SK-N-SH (cell line): ENCODE measurements at regions not wholly inside any gene's neighbourhood (a gene's known extent, or its start where the extent isn't known, plus 50 kb on each side); places are given as distances from the start of the nearest gene placed in this dataset.

Experiments
- CTCF ChIA-PET: fragments of 300-600, 350-600 bp; formaldehyde crosslinking; extraction: SDS; loops from one replicate; lab custom pipeline; 2021; lab: Yijun Ruan, JAX
- POLR2A ChIA-PET: fragments of 350-600 bp; sonication (Branson Sonifier 250); formaldehyde crosslinking; extraction: SDS; loops from one replicate; lab custom pipeline; 2020; ENCODE audit warnings: antibody characterized with exemption, inconsistent platforms; lab: Yijun Ruan, JAX
- DNase-seq: peaks from one replicate; pipeline ENCODE4 v3.0.0; 2012
- H2AFZ ChIP-seq: fragments of 200-600 bp; sonication (generic); 2 replicates; pipeline ENCODE4 v1.8.1; 2016; ENCODE audit warnings: antibody characterized with exemption, mild to moderate bottlenecking, low read depth
- H3F3A ChIP-seq: fragments of 200-600 bp; sonication (generic); replicated peaks from 2 replicates; pipeline ENCODE3; 2016; ENCODE audit warnings: antibody characterized with exemption, mild to moderate bottlenecking; ENCODE audit not compliant: insufficient read depth
- H3K27ac ChIP-seq, 2 experiments: fragments of 200-500 bp in 1 of 2; fragments of 200-600 bp in 1 of 2; sonication (Bioruptor generic) in 1 of 2; sonication (generic), shearing (Covaris generic) in 1 of 2; 2 replicates each; pipeline versions ENCODE4 v1.5.1 to v1.6.1; 2014 to 2016; ENCODE audit warnings: low read depth in 2 of 2, inconsistent platforms in 1 of 2, low read length in 1 of 2, mild to moderate bottlenecking in 1 of 2, mixed read lengths in 1 of 2
- H3K27me3 ChIP-seq: fragments of 200-600 bp; sonication (generic), shearing (Covaris generic); 2 replicates; pipeline ENCODE4 v1.6.1; 2016; ENCODE audit warnings: mixed run types; ENCODE audit not compliant: insufficient read depth
- H3K36me3 ChIP-seq, 2 experiments: fragments of 200-500 bp in 1 of 2; fragments of 200-600 bp in 1 of 2; sonication (Bioruptor generic) in 1 of 2; sonication (generic) in 1 of 2; replicated peaks in 1 of 2; 2 replicates each; pipeline versions ENCODE3 to v1.5.1; 2014 to 2016; ENCODE audit warnings: low read length in 1 of 2, mild to moderate bottlenecking in 1 of 2; ENCODE audit not compliant: insufficient read depth in 2 of 2, control insufficient read depth in 1 of 2
- H3K4me1 ChIP-seq, 2 experiments: fragments of 200-500 bp in 1 of 2; fragments of 200-600 bp in 1 of 2; sonication (Bioruptor generic) in 1 of 2; sonication (generic), shearing (Covaris generic) in 1 of 2; 2 replicates each; pipeline versions ENCODE4 v1.5.1 to v1.6.1; 2014 to 2016; ENCODE audit warnings: low read depth in 1 of 2, low read length in 1 of 2, mixed run types in 1 of 2; ENCODE audit not compliant: insufficient read depth in 2 of 2, control insufficient read depth in 1 of 2
- H3K4me2 ChIP-seq: fragments of 200-600 bp; sonication (generic), shearing (Covaris generic); 2 replicates; pipeline ENCODE4 v1.6.1; 2017; ENCODE audit warnings: mixed run types
- H3K4me3 ChIP-seq, 2 experiments: fragments of 200-500 bp in 1 of 2; fragments of 200-600 bp in 1 of 2; sonication (Bioruptor generic) in 1 of 2; sonication (generic), shearing (Covaris generic) in 1 of 2; 2 replicates each; pipeline versions ENCODE4 v1.5.1 to v1.8.1; 2014 to 2016; ENCODE audit warnings: low read depth in 2 of 2, inconsistent platforms in 1 of 2, low read length in 1 of 2, mild to moderate bottlenecking in 1 of 2, mixed read lengths in 1 of 2, moderate library complexity in 1 of 2
- H3K79me2 ChIP-seq: fragments of 200-600 bp; sonication (generic); 2 replicates; pipeline ENCODE4 v1.8.1; 2017; ENCODE audit warnings: mild to moderate bottlenecking; ENCODE audit not compliant: insufficient read depth
- H3K9ac ChIP-seq: fragments of 200-600 bp; sonication (generic); 2 replicates; pipeline ENCODE4 v1.6.1; 2017; ENCODE audit warnings: mixed run types
- H3K9me2 ChIP-seq: fragments of 200-600 bp; sonication (generic); 2 replicates; pipeline ENCODE4 v1.6.1; 2017; ENCODE audit warnings: mixed run types
- H3K9me3 ChIP-seq: fragments of 200-600 bp; sonication (generic); 2 replicates; pipeline ENCODE4 v1.6.1; 2017; ENCODE audit warnings: mixed run types, mild to moderate bottlenecking, moderate library complexity
- H4K20me1 ChIP-seq: fragments of 200-600 bp; sonication (generic); 2 replicates; pipeline ENCODE4 v1.6.1; 2017; ENCODE audit warnings: mild to moderate bottlenecking, mixed run types; ENCODE audit not compliant: insufficient read depth
- ELF1 ChIP-seq: IDR thresholded peaks from 2 replicates; pipeline ENCODE4 v1.4.0; 2012
- EP300 ChIP-seq, 2 experiments: IDR thresholded peaks; 2 replicates each; pipeline versions ENCODE4 v1.4.0 to v1.6.1; 2012; ENCODE audit warnings: borderline replicate concordance in 1 of 2, low read depth in 1 of 2, low read length in 1 of 2
- FOXM1 ChIP-seq: IDR thresholded peaks from 2 replicates; pipeline ENCODE4 v1.4.0; 2012; ENCODE audit warnings: low read depth, mild to moderate bottlenecking
- GATA2 ChIP-seq: sonication (generic); formaldehyde crosslinking; IDR thresholded peaks from 2 replicates; pipeline ENCODE4 v1.5.0; 2020; ENCODE audit warnings: mild to moderate bottlenecking, missing genetic modification reagents
- JUND ChIP-seq: IDR thresholded peaks from 2 replicates; pipeline ENCODE4 v1.4.0; 2012
- NFIC ChIP-seq: IDR thresholded peaks from 2 replicates; pipeline ENCODE4 v1.4.0; 2012; ENCODE audit warnings: borderline replicate concordance
- NRF1 ChIP-seq: IDR thresholded peaks from 2 replicates; pipeline ENCODE4 v1.6.1; 2012; ENCODE audit warnings: low read depth, mild to moderate bottlenecking, low read length
- RAD21 ChIP-seq: IDR thresholded peaks from 2 replicates; pipeline ENCODE4 v1.6.1; 2012; ENCODE audit warnings: mild to moderate bottlenecking, low read length
- RFX5 ChIP-seq: IDR thresholded peaks from 2 replicates; pipeline ENCODE4 v1.6.1; 2012; ENCODE audit warnings: mild to moderate bottlenecking, improper control_type of control experiment, low read length
- SIN3A ChIP-seq: IDR thresholded peaks from 2 replicates; pipeline ENCODE4 v1.6.1; 2012; ENCODE audit warnings: low read depth, mild to moderate bottlenecking, low read length, moderate library complexity, borderline replicate concordance
- SMC3 ChIP-seq: IDR thresholded peaks from 2 replicates; pipeline ENCODE4 v1.6.1; 2012; ENCODE audit warnings: low read depth, low read length, improper control_type of control experiment
- TCF12 ChIP-seq: IDR thresholded peaks from 2 replicates; pipeline ENCODE4 v1.4.0; 2012
- TEAD4 ChIP-seq: IDR thresholded peaks from 2 replicates; pipeline ENCODE4 v1.4.0; 2012; ENCODE audit warnings: mild to moderate bottlenecking, borderline replicate concordance; ENCODE audit not compliant: insufficient read depth
- USF2 ChIP-seq: fragments of 150-350 bp; IDR thresholded peaks from 2 replicates; pipeline ENCODE4 v1.6.1; 2017; ENCODE audit warnings: antibody characterized with exemption, low read length, low read depth, borderline replicate concordance
- YY1 ChIP-seq: IDR thresholded peaks from 2 replicates; pipeline ENCODE4 v1.4.0; 2012; ENCODE audit warnings: low read depth, mild to moderate bottlenecking
- ZBTB33 ChIP-seq: IDR thresholded peaks from 2 replicates; pipeline ENCODE4 v1.4.0; 2012; ENCODE audit warnings: low read depth, borderline replicate concordance
- WGBS: methylation state at CpG from one replicate; pipeline ENCODE4 v1.1.6; 2017; ENCODE audit warnings: low lambda C conversion rate; 5-methylcytosine and 5-hydroxymethylcytosine counted together
- TF ChIP-seq, protein P1 (sequence below): fragments of 150-350 bp; IDR thresholded peaks from 2 replicates; pipeline ENCODE4 v1.6.1; 2016; ENCODE audit warnings: mild to moderate bottlenecking, low read depth, low read length
- TF ChIP-seq, protein P2 (sequence below): IDR thresholded peaks from 2 replicates; pipeline ENCODE4; 2012
- TF ChIP-seq, protein P3 (sequence below): IDR thresholded peaks from 2 replicates; pipeline ENCODE4 v1.4.0; 2012; ENCODE audit warnings: low read depth
- TF ChIP-seq, protein P4 (sequence below): IDR thresholded peaks from 2 replicates; pipeline ENCODE4 v1.6.1; 2012; ENCODE audit warnings: mild to moderate bottlenecking, low read depth, low read length, moderate library complexity

GRCh38 chr6:85044361-85044760 lies 280.0 kb upstream of the TBX18 start:
- H3F3A ChIP-seq: no peaks in the 10 kb centered on the region
- H3K9me3 ChIP-seq: no peaks in the 10 kb centered on the region; the same call in 1 of the 2 replicates
- H3K27ac ChIP-seq: no peak overlapping the region
- no peak overlapping the region for H2AFZ ChIP-seq
- H4K20me1 ChIP-seq: no peaks in the 10 kb centered on the region
- DNase-seq: no peak
- no peaks in the 10 kb centered on the region for H3K36me3 ChIP-seq
- 5% methylated on average over 2 of the region's 2 CpGs for WGBS
- TF ChIP-seq, protein P1, sequence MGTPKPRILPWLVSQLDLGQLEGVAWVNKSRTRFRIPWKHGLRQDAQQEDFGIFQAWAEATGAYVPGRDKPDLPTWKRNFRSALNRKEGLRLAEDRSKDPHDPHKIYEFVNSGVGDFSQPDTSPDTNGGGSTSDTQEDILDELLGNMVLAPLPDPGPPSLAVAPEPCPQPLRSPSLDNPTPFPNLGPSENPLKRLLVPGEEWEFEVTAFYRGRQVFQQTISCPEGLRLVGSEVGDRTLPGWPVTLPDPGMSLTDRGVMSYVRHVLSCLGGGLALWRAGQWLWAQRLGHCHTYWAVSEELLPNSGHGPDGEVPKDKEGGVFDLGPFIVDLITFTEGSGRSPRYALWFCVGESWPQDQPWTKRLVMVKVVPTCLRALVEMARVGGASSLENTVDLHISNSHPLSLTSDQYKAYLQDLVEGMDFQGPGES: no peak
- no peaks in the 10 kb centered on the region for H3K27me3 ChIP-seq
- H3K9me2 ChIP-seq: no peaks in the 10 kb centered on the region
- no peaks in the 10 kb centered on the region for H3K79me2 ChIP-seq
- ChIA-PET CTCF (interaction anchor here (1.0 kb wide), 1 partner anchor 279 kb away, joined by 3 read pairs; no protein-coding TSS in a partner anchor), POLR2A (no interaction called here)
- H3K4me3 ChIP-seq: no peak overlapping the region
- no peak overlapping the region for H3K4me2 ChIP-seq
- H3K4me1 ChIP-seq: no peaks in the 10 kb centered on the region
- no peak overlapping the region for H3K9ac ChIP-seq

DNA sequence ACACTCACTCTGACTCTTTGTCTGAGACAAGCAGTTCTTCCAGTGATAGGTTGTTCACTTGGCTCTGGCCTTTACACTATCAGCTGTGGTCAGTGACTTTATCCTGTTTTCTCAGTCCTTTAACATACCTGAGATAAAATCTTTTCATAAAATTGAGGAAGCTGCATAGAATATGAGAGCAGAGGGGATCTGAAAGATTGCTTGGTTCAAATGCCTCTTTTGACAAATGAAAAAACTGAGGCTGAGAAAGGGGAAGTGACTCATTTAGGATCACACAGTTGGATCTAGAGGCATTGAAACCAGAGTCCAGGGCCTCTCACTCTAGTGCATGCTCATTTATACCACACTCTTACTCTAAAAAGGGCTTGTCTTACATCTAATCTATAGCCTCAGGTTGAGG lies 277.0 kb upstream of the TBX18 start:
- no peaks in the 10 kb centered on the region for H3K9me2 ChIP-seq
- no peaks in the 10 kb centered on the region for H3F3A ChIP-seq
- DNase-seq: no peak
- no peak for TF ChIP-seq RAD21
- TF ChIP-seq GATA2 (CRISPR knock-in tag): no peak
- no peak for TF ChIP-seq ZBTB33
- TF ChIP-seq SIN3A: no peak
- no peak for TF ChIP-seq JUND
- no peak for TF ChIP-seq NFIC
- no peak for TF ChIP-seq TEAD4
- no peak for TF ChIP-seq SMC3
- TF ChIP-seq, protein P2, sequence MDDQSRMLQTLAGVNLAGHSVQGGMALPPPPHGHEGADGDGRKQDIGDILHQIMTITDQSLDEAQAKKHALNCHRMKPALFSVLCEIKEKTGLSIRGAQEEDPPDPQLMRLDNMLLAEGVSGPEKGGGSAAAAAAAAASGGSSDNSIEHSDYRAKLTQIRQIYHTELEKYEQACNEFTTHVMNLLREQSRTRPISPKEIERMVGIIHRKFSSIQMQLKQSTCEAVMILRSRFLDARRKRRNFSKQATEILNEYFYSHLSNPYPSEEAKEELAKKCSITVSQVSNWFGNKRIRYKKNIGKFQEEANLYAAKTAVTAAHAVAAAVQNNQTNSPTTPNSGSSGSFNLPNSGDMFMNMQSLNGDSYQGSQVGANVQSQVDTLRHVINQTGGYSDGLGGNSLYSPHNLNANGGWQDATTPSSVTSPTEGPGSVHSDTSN: no peak
- no peak for TF ChIP-seq ELF1
- TF ChIP-seq USF2: no peak
- no peak for TF ChIP-seq NRF1
- no peak for TF ChIP-seq EP300 (IDR thresholded peaks at IDR 0.05; ENCODE audit: borderline replicate concordance in 1 of 2, low read depth in 1 of 2, low read length in 1 of 2)
- TF ChIP-seq, protein P3, sequence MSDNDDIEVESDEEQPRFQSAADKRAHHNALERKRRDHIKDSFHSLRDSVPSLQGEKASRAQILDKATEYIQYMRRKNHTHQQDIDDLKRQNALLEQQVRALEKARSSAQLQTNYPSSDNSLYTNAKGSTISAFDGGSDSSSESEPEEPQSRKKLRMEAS: no peak
- no peak for TF ChIP-seq YY1
- TF ChIP-seq TCF12: no peak
- TF ChIP-seq RFX5: no peak
- TF ChIP-seq, protein P4, sequence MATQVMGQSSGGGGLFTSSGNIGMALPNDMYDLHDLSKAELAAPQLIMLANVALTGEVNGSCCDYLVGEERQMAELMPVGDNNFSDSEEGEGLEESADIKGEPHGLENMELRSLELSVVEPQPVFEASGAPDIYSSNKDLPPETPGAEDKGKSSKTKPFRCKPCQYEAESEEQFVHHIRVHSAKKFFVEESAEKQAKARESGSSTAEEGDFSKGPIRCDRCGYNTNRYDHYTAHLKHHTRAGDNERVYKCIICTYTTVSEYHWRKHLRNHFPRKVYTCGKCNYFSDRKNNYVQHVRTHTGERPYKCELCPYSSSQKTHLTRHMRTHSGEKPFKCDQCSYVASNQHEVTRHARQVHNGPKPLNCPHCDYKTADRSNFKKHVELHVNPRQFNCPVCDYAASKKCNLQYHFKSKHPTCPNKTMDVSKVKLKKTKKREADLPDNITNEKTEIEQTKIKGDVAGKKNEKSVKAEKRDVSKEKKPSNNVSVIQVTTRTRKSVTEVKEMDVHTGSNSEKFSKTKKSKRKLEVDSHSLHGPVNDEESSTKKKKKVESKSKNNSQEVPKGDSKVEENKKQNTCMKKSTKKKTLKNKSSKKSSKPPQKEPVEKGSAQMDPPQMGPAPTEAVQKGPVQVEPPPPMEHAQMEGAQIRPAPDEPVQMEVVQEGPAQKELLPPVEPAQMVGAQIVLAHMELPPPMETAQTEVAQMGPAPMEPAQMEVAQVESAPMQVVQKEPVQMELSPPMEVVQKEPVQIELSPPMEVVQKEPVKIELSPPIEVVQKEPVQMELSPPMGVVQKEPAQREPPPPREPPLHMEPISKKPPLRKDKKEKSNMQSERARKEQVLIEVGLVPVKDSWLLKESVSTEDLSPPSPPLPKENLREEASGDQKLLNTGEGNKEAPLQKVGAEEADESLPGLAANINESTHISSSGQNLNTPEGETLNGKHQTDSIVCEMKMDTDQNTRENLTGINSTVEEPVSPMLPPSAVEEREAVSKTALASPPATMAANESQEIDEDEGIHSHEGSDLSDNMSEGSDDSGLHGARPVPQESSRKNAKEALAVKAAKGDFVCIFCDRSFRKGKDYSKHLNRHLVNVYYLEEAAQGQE: no peak
- TF ChIP-seq FOXM1: no peak
- ChIA-PET CTCF (no interaction called here), POLR2A (no interaction called here)
- no peaks in the 10 kb centered on the region for H4K20me1 ChIP-seq
- no peaks in the 10 kb centered on the region for H3K27me3 ChIP-seq
- no peak overlapping the region for H3K4me2 ChIP-seq
- no peak overlapping the region for H3K27ac ChIP-seq
- no peaks in the 10 kb centered on the region; the same call in 1 of the 2 replicates for H3K9me3 ChIP-seq
- no peak overlapping the region for H3K9ac ChIP-seq
- H2AFZ ChIP-seq: no peak overlapping the region
- H3K36me3 ChIP-seq: no peaks in the 10 kb centered on the region
- H3K4me1 ChIP-seq: no peaks in the 10 kb centered on the region
- H3K4me3 ChIP-seq: no peak overlapping the region
- H3K79me2 ChIP-seq: no peaks in the 10 kb centered on the region
